H1 (cell line): ENCODE measurements at regions not wholly inside any gene's neighbourhood (a gene's known extent, or its start where the extent isn't known, plus 50 kb on each side); places are given as distances from the start of the nearest gene placed in this dataset.

Experiments used
- CTCF ChIA-PET: fragments of 300-600 bp; sonication (Branson Sonifier 250); formaldehyde crosslinking; loops from one replicate; lab custom pipeline; 2021; ENCODE audit not compliant: partially characterized antibody; lab: Charles Lee
- POLR2A ChIA-PET: fragments of 300-600 bp; sonication (Branson Sonifier 250); formaldehyde crosslinking; loops from one replicate; lab custom pipeline; 2021; ENCODE audit warnings: inconsistent platforms; ENCODE audit not compliant: partially characterized antibody; lab: Charles Lee
- DNase-seq, 2 experiments: peaks; one replicate each; pipeline versions ENCODE4 v3.0.0 to v3.0.0-alpha.2; 2010 to 2022; ENCODE audit warnings: low spot score in 2 of 2, low read depth in 1 of 2, mixed read lengths in 1 of 2
- FAIRE-seq: peaks from 2 replicates; lab custom pipeline; 2011; peaks lifted over from hg19 to GRCh38; lab: Jason Lieb, UNC
- H2AFZ ChIP-seq: 2 replicates; pipeline ENCODE4 v1.8.1; 2012; ENCODE audit warnings: low read length, inconsistent platforms
- H2AK5ac ChIP-seq: 2 replicates; pipeline ENCODE4 v1.6.1; 2013; ENCODE audit warnings: low read depth, low read length
- H2BK120ac ChIP-seq: replicated peaks from 2 replicates; pipeline ENCODE3; 2013; ENCODE audit warnings: low read depth, low read length, inconsistent platforms
- H2BK12ac ChIP-seq: 2 replicates; pipeline ENCODE4 v1.6.1; 2013; ENCODE audit warnings: low read depth, low read length
- H2BK15ac ChIP-seq: 2 replicates; pipeline ENCODE4 v1.6.1; 2013; ENCODE audit warnings: low read length
- H2BK20ac ChIP-seq: 2 replicates; pipeline ENCODE4 v1.6.1; 2013; ENCODE audit warnings: low read length
- H2BK5ac ChIP-seq: 2 replicates; pipeline ENCODE4 v1.6.1; 2013; ENCODE audit warnings: low read depth, low read length
- H3K14ac ChIP-seq: 2 replicates; pipeline ENCODE4 v1.6.1; 2013; ENCODE audit warnings: inconsistent platforms; ENCODE audit not compliant: insufficient read length
- H3K18ac ChIP-seq: 2 replicates; pipeline ENCODE4 v1.6.1; 2013; ENCODE audit warnings: low read length; ENCODE audit errors: extremely low read depth
- H3K23ac ChIP-seq: 2 replicates; pipeline ENCODE4 v1.6.1; 2013; ENCODE audit warnings: inconsistent platforms; ENCODE audit not compliant: insufficient read length
- H3K23me2 ChIP-seq: 2 replicates; pipeline ENCODE4 v1.6.1; 2013; ENCODE audit warnings: low read depth, low read length
- H3K27ac ChIP-seq: 2 replicates; pipeline ENCODE4 v1.6.1; 2011; ENCODE audit warnings: low read depth, low read length, inconsistent platforms
- H3K27me3 ChIP-seq, 4 experiments: replicated peaks in 1 of 4; 1 replicate in 1 of 4; 2 replicates in 3 of 4; pipeline versions ENCODE4 v1.6.1 to v1.8.1; 2011 to 2013; ENCODE audit warnings: low read length in 3 of 4, mild to moderate bottlenecking in 3 of 4, inconsistent platforms in 2 of 4, mixed read lengths in 2 of 4, moderate library complexity in 1 of 4; ENCODE audit not compliant: control insufficient read depth in 3 of 4, insufficient read depth in 3 of 4; ENCODE audit errors: extremely low read depth in 1 of 4
- H3K36me3 ChIP-seq, 4 experiments: 2 replicates each; pipeline versions ENCODE4 v1.6.1 to v1.8.1; 2011 to 2013; ENCODE audit warnings: mild to moderate bottlenecking in 4 of 4, low read length in 3 of 4, moderate library complexity in 2 of 4, control low read depth in 1 of 4, inconsistent platforms in 1 of 4; ENCODE audit not compliant: insufficient read depth in 4 of 4, control insufficient read depth in 2 of 4
- H3K4ac ChIP-seq: replicated peaks from 2 replicates; pipeline ENCODE3; 2013; ENCODE audit warnings: low read length, low read depth, mixed read lengths, inconsistent platforms; ENCODE audit not compliant: insufficient read length
- H3K4me1 ChIP-seq, 4 experiments: replicated peaks in 1 of 4; 1 replicate in 1 of 4; 2 replicates in 3 of 4; pipeline versions ENCODE4 v1.6.1 to v1.8.1; 2011 to 2013; ENCODE audit warnings: low read length in 3 of 4, inconsistent platforms in 2 of 4, mixed read lengths in 1 of 4; ENCODE audit not compliant: insufficient read depth in 4 of 4, control insufficient read depth in 3 of 4
- H3K4me2 ChIP-seq, 2 experiments: 2 replicates each; pipeline versions ENCODE4 v1.6.1 to v1.8.1; 2011 to 2013; ENCODE audit warnings: low read depth in 2 of 2, low read length in 2 of 2, control low read depth in 1 of 2, inconsistent platforms in 1 of 2, mild to moderate bottlenecking in 1 of 2; ENCODE audit not compliant: insufficient read depth in 1 of 2
- H3K4me3 ChIP-seq, 4 experiments: fragments of 200-600, 300-600 bp in 1 of 4; sonication (generic), shearing (Covaris generic), sonication (Bioruptor Twin) in 1 of 4; 2 replicates each; pipeline versions ENCODE4 v1.5.1 to v1.8.1; 2011 to 2016; ENCODE audit warnings: low read length in 4 of 4, low read depth in 3 of 4, control low read depth in 2 of 4, inconsistent platforms in 2 of 4, mild to moderate bottlenecking in 2 of 4, mixed read lengths in 1 of 4, moderate library complexity in 1 of 4; ENCODE audit not compliant: insufficient read depth in 2 of 4; ENCODE audit errors: extremely low read depth in 1 of 4
- H3K56ac ChIP-seq: replicated peaks from 2 replicates; pipeline ENCODE3; 2013; ENCODE audit warnings: low read depth, mild to moderate bottlenecking, mixed read lengths, low read length, inconsistent platforms; ENCODE audit not compliant: insufficient read length
- H3K79me1 ChIP-seq: 2 replicates; pipeline ENCODE4 v1.6.1; 2013; ENCODE audit warnings: low read depth, low read length, control low read depth
- H3K79me2 ChIP-seq, 2 experiments: 2 replicates each; pipeline versions ENCODE4 v1.6.1 to v1.8.1; 2012 to 2013; ENCODE audit warnings: low read length in 2 of 2, mild to moderate bottlenecking in 2 of 2, inconsistent platforms in 1 of 2; ENCODE audit not compliant: insufficient read depth in 2 of 2, control insufficient read depth in 1 of 2
- H3K9ac ChIP-seq, 4 experiments: replicated peaks in 1 of 4; 1 replicate in 1 of 4; 2 replicates in 3 of 4; pipeline versions ENCODE4 v1.6.1 to v1.8.1; 2011 to 2013; ENCODE audit warnings: low read depth in 3 of 4, low read length in 3 of 4, control low read depth in 2 of 4, mild to moderate bottlenecking in 2 of 4, moderate library complexity in 2 of 4, inconsistent platforms in 1 of 4; ENCODE audit errors: extremely low read depth in 1 of 4
- H3K9me3 ChIP-seq, 2 experiments: 2 replicates each; pipeline versions ENCODE4 v1.6.1 to v1.8.1; 2012 to 2013; ENCODE audit warnings: mild to moderate bottlenecking in 2 of 2, moderate library complexity in 2 of 2, control low read depth in 1 of 2, inconsistent platforms in 1 of 2, low read depth in 1 of 2, low read length in 1 of 2, mixed read lengths in 1 of 2; ENCODE audit not compliant: insufficient read depth in 2 of 2
- H4K20me1 ChIP-seq, 2 experiments: replicated peaks in 1 of 2; 2 replicates each; pipeline versions ENCODE3 to v1.8.1; 2011 to 2013; ENCODE audit warnings: inconsistent platforms in 2 of 2, low read length in 2 of 2, mild to moderate bottlenecking in 1 of 2; ENCODE audit not compliant: insufficient read depth in 2 of 2, control insufficient read depth in 1 of 2
- H4K5ac ChIP-seq: 2 replicates; pipeline ENCODE4 v1.6.1; 2013; ENCODE audit warnings: low read length, low read depth, mixed read lengths, inconsistent platforms; ENCODE audit not compliant: insufficient read length
- H4K8ac ChIP-seq: 2 replicates; pipeline ENCODE4 v1.8.0; 2013; ENCODE audit warnings: mild to moderate bottlenecking, moderate library complexity, low read length, inconsistent platforms; ENCODE audit not compliant: insufficient read depth; ENCODE audit errors: extremely low read depth
- H4K91ac ChIP-seq: replicated peaks from 2 replicates; pipeline ENCODE3; 2013; ENCODE audit warnings: low read length, mixed read lengths, inconsistent platforms; ENCODE audit not compliant: insufficient read length
- CBX5 ChIP-seq: fragments of 300-800, 300-1000 bp; sonication (generic); IDR thresholded peaks from 2 replicates; pipeline ENCODE4 v1.7.1; 2016; ENCODE audit warnings: antibody characterized with exemption, low read length, low read depth
- CTCF ChIP-seq, 3 experiments: IDR thresholded peaks; 1 replicate in 2 of 3; 2 replicates in 1 of 3; pipeline versions ENCODE4 v1.5.1 to v1.6.1; 2011; ENCODE audit warnings: low read length in 3 of 3, mild to moderate bottlenecking in 3 of 3, inconsistent platforms in 2 of 3, low read depth in 1 of 3, moderate library complexity in 1 of 3; ENCODE audit not compliant: insufficient read depth in 1 of 3; ENCODE audit errors: control extremely low read depth in 1 of 3
- EZH2 ChIP-seq: fragments of 200-600 bp; sonication (generic); IDR thresholded peaks from 2 replicates; pipeline ENCODE4 v1.7.1; 2012; ENCODE audit warnings: low read depth, mild to moderate bottlenecking, moderate library complexity, low read length, inconsistent platforms; ENCODE audit not compliant: severe bottlenecking
- JUN ChIP-seq: IDR thresholded peaks from 2 replicates; pipeline ENCODE4 v1.6.1; 2011; ENCODE audit warnings: low read depth, mild to moderate bottlenecking, improper control_type of control experiment, low read length
- SUZ12 ChIP-seq: fragments of 200-600 bp; sonication (generic); IDR thresholded peaks from 2 replicates; pipeline ENCODE4 v1.6.1; 2012; ENCODE audit warnings: mild to moderate bottlenecking, inconsistent platforms, low read length, moderate library complexity, mixed read lengths
- USF2 ChIP-seq: IDR thresholded peaks from 2 replicates; pipeline ENCODE4 v1.6.1; 2011; ENCODE audit warnings: low read length, improper control_type of control experiment
- WGBS, 2 experiments: shearing (Covaris generic) in 1 of 2; methylation state at CpG; one replicate each; pipeline versions ENCODE4 v1.1.6 to v1.1.7; 2013 to 2015; ENCODE audit warnings: low lambda C conversion rate in 2 of 2, mixed read lengths in 2 of 2, inconsistent platforms in 1 of 2, low coverage in 1 of 2, missing lambda C conversion rate in 1 of 2; ENCODE audit not compliant: insufficient replicate concordance in 2 of 2, insufficient coverage in 1 of 2, insufficient read length in 1 of 2; ENCODE audit errors: extremely low coverage in 1 of 2, missing lambda C conversion rate in 1 of 2; 5-methylcytosine and 5-hydroxymethylcytosine counted together

DNA sequence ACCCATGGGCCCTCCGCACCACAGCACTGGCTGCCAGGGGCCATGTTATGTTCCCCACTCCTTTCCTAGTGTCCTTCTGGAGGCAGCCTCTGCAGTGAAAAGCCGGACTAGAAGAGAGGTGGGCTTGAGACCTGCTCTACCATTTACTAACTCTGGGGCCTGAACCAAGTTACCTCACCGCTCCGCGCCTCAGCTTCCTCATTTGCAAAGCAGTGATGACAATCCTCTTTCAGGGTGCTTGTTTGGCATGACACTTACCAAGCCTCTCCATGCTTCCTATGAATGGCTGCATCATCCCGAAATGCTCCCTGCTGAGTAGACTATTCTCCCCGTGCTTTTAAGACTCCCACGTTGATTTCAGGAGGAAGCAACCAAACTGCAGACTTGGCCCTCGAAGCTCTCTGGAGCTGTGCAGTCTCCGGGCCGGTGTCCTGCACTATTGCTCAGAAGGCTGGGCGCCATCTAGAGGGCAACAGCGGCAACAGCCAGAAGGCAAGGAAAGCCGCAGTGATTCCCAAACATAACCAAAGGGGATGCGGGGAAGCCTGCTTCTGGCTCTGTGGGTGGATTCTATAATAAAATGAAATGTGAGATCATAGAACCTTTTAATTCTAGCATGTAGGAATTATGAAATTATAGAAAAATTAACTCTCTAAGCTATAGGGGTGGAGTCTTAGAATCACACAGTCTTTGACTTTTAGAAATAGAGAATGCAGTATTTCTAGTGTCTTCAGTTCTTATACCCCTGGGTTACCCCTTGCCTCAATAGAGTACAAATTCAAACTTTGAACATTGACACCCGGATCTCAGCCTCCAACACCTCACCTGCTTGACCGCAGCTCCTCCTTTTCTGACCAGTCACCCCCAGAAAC, 599.8 kb upstream of the BRINP1 start:
- peaks cover 0 to 5% (median 4%) of the 10 kb centered on the region in 4 experiments; a peak in 3 of 7 replicates for H3K4me1 ChIP-seq
- ChIA-PET POLR2A (interaction anchor here (0.8 kb wide), 1 partner anchor 195 kb away, joined by 3 read pairs; no protein-coding TSS in a partner anchor), CTCF (interaction anchor here (0.6 to 3.5 kb wide), 47 partner anchors 8 to 1082 kb away, joined by 3 to 20 read pairs (median 4); no protein-coding TSS in a partner anchor)
- no peak overlapping the region for H4K5ac ChIP-seq
- no peak overlapping the region for H3K4ac ChIP-seq
- H3K79me2 ChIP-seq = no peaks in the 10 kb centered on the region
- H2BK120ac ChIP-seq = peak overlapping the region; percentile 18
- H2AK5ac ChIP-seq = no peak overlapping the region
- no peaks in the 10 kb centered on the region for H3K23me2 ChIP-seq
- H2AFZ ChIP-seq = no peak overlapping the region
- H3K9ac ChIP-seq = no peak overlapping the region
- H3K56ac ChIP-seq = no peak overlapping the region
- DNase-seq (peak; percentile 56 to 85), FAIRE-seq (no peak)
- no peaks in the 10 kb centered on the region for H4K20me1 ChIP-seq
- no peak overlapping the region; the same call in 1 of the 2 replicates for H3K18ac ChIP-seq
- 44% methylated on average over 17 of the region's 17 CpGs; no CpG with 5 or more reads in 1 of the 2 experiments for WGBS, 2 experiments
- no peak overlapping the region for H3K4me3 ChIP-seq
- peaks cover 0 to 5% (median 0%) of the 10 kb centered on the region in 4 experiments; a peak in 1 of 8 replicates for H3K36me3 ChIP-seq
- H3K27ac ChIP-seq = no peak overlapping the region
- no peaks in the 10 kb centered on the region for H3K79me1 ChIP-seq
- H3K23ac ChIP-seq = no peak overlapping the region
- 0 out of 2 replicates have a peak overlapping the region, but pooled peaks have one; percentile 83 for H2BK20ac ChIP-seq
- no peak overlapping the region for H4K8ac ChIP-seq
- H2BK12ac ChIP-seq = 0 out of 2 replicates have a peak overlapping the region, but pooled peaks have one; percentile 93
- H4K91ac ChIP-seq = no peak overlapping the region
- H3K14ac ChIP-seq = no peak overlapping the region
- H2BK5ac ChIP-seq = peak overlapping the region; percentile 79; the same call in 1 of the 2 replicates
- 0 out of 2 replicates have a peak overlapping the region, but pooled peaks have one; percentile 89 for H2BK15ac ChIP-seq
- no peaks in the 10 kb centered on the region for H3K27me3 ChIP-seq
- peaks cover 10 to 11% of the 10 kb centered on the region in 2 experiments; a peak in 3 of 4 replicates for H3K9me3 ChIP-seq
- no peak overlapping the region for H3K4me2 ChIP-seq
- no peak for TF ChIP-seq SUZ12
- peak; percentile 87 to 90 (median 89) for TF ChIP-seq CTCF (IDR thresholded peaks at IDR 0.05; ENCODE audit: control extremely low read depth in 1 of 3, insufficient read depth in 1 of 3, low read depth in 1 of 3, low read length in 3 of 3)
- TF ChIP-seq JUN = no peak
- TF ChIP-seq CBX5 = no peak
- TF ChIP-seq USF2 = 0 out of 2 replicates have a peak, but pooled peaks have one; percentile 9
- TF ChIP-seq EZH2 = no peak
